Hepatocyte (in vitro differentiated cells): ENCODE measurements at regions not wholly inside any gene's neighbourhood (a gene's known extent, or its start where the extent isn't known, plus 50 kb on each side); places are given as distances from the start of the nearest gene placed in this dataset.

Experiments
- DNase-seq: peaks from one replicate; pipeline ENCODE4 v3.0.0-alpha.2; 2016; ENCODE audit warnings: low spot score
- H2AFZ ChIP-seq: fragments of 200-600 bp; sonication (generic); 2 replicates; pipeline ENCODE4 v1.6.0; 2016; ENCODE audit warnings: antibody characterized with exemption, mild to moderate bottlenecking
- H3K27ac ChIP-seq: fragments of 200-600 bp; sonication (generic); 2 replicates; pipeline ENCODE4 v1.5.1; 2016; ENCODE audit warnings: mild to moderate bottlenecking
- H3K27me3 ChIP-seq: fragments of 200-600 bp; sonication (generic); 2 replicates; pipeline ENCODE4 v1.6.1; 2016
- H3K36me3 ChIP-seq: fragments of 200-600 bp; sonication (generic); replicated peaks from 2 replicates; pipeline ENCODE4 v1.5.1; 2016; ENCODE audit warnings: low read depth; ENCODE audit not compliant: insufficient read depth
- H3K4me1 ChIP-seq: fragments of 200-600 bp; sonication (generic); 2 replicates; pipeline ENCODE4 v1.5.1; 2016; ENCODE audit warnings: mild to moderate bottlenecking, moderate library complexity; ENCODE audit not compliant: insufficient read depth
- H3K4me2 ChIP-seq: fragments of 200-600 bp; sonication (generic); 2 replicates; pipeline ENCODE4 v1.6.0; 2016
- H3K4me3 ChIP-seq: fragments of 200-600 bp; sonication (generic); 2 replicates; pipeline ENCODE4 v1.5.1; 2016; ENCODE audit warnings: mild to moderate bottlenecking
- H3K79me2 ChIP-seq: fragments of 200-600 bp; sonication (generic); 2 replicates; pipeline ENCODE4 v1.6.0; 2017; ENCODE audit warnings: mild to moderate bottlenecking
- H3K9me2 ChIP-seq: fragments of 200-600 bp; sonication (generic); replicated peaks from 2 replicates; pipeline ENCODE4 v1.6.0; 2017; ENCODE audit warnings: mild to moderate bottlenecking; ENCODE audit not compliant: insufficient read depth
- H3K9me3 ChIP-seq: fragments of 200-600 bp; sonication (generic); 2 replicates; pipeline ENCODE4 v1.5.1; 2016; ENCODE audit warnings: low read depth, mild to moderate bottlenecking
- H4K20me1 ChIP-seq: fragments of 200-600 bp; sonication (generic); 2 replicates; pipeline ENCODE4 v1.6.0; 2016; ENCODE audit warnings: mild to moderate bottlenecking; ENCODE audit not compliant: insufficient read depth, poor library complexity, severe bottlenecking
- EZH2 ChIP-seq: fragments of 200-600 bp; sonication (generic); IDR thresholded peaks from 2 replicates; pipeline ENCODE4 v1.6.1; 2016; ENCODE audit warnings: antibody characterized with exemption, mild to moderate bottlenecking, borderline replicate concordance
- EZH2phosphoT487 ChIP-seq: fragments of 200-600 bp; sonication (generic); IDR thresholded peaks from one replicate; pipeline ENCODE4 v1.6.1; 2018; ENCODE audit warnings: antibody characterized with exemption, mild to moderate bottlenecking, low read depth, moderate library complexity; ENCODE audit not compliant: unreplicated experiment, severe bottlenecking
- WGBS: methylation state at CpG from one replicate; pipeline ENCODE4 v1.1.6; 2016; ENCODE audit warnings: low lambda C conversion rate; ENCODE audit errors: missing lambda C conversion rate; 5-methylcytosine and 5-hydroxymethylcytosine counted together
- TF ChIP-seq, protein P1 (sequence below): fragments of 200-600 bp; sonication (generic); IDR thresholded peaks from 2 replicates; pipeline ENCODE4 v1.5.1; 2016; ENCODE audit warnings: antibody characterized with exemption, mild to moderate bottlenecking; ENCODE audit not compliant: poor library complexity

DNA sequence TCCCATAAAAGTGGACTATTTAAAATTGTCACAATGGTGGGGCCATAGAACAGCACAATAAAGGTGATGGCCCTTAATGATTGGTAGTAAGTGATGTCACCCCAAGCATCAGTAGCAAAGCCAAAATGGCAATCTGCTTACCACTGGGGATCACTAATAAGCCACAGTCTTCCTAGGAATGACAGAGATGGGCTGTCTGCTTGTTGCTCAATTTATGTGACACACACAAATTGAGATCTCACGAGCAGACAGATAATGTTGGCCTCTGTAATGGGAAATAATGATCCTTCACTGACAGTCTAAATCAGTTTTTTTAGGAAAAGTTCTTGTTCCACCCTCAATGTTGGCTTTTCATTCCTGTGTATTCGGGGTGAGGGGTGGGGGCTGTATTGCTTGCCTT, 515.1 kb downstream of the BRD1 start:
- no peak for DNase-seq
- TF ChIP-seq, protein P1, sequence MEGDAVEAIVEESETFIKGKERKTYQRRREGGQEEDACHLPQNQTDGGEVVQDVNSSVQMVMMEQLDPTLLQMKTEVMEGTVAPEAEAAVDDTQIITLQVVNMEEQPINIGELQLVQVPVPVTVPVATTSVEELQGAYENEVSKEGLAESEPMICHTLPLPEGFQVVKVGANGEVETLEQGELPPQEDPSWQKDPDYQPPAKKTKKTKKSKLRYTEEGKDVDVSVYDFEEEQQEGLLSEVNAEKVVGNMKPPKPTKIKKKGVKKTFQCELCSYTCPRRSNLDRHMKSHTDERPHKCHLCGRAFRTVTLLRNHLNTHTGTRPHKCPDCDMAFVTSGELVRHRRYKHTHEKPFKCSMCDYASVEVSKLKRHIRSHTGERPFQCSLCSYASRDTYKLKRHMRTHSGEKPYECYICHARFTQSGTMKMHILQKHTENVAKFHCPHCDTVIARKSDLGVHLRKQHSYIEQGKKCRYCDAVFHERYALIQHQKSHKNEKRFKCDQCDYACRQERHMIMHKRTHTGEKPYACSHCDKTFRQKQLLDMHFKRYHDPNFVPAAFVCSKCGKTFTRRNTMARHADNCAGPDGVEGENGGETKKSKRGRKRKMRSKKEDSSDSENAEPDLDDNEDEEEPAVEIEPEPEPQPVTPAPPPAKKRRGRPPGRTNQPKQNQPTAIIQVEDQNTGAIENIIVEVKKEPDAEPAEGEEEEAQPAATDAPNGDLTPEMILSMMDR, result no peak
- TF ChIP-seq EZH2 (no peak), EZH2phosphoT487 (no peak)
- Histone ChIP-seq H2AFZ (no peak overlapping the region), H4K20me1 (no peaks in the 10 kb centered on the region), H3K27ac (no peak overlapping the region), H3K36me3 (no peaks in the 10 kb centered on the region), H3K9me2 (no peaks in the 10 kb centered on the region), H3K79me2 (no peaks in the 10 kb centered on the region), H3K4me1 (no peaks in the 10 kb centered on the region), H3K27me3 (peaks cover 15% of the 10 kb centered on the region), H3K4me2 (no peak overlapping the region), H3K9me3 (no peaks in the 10 kb centered on the region), H3K4me3 (no peak overlapping the region)
- 75% methylated on average over 2 of the region's 2 CpGs for WGBS

DNA sequence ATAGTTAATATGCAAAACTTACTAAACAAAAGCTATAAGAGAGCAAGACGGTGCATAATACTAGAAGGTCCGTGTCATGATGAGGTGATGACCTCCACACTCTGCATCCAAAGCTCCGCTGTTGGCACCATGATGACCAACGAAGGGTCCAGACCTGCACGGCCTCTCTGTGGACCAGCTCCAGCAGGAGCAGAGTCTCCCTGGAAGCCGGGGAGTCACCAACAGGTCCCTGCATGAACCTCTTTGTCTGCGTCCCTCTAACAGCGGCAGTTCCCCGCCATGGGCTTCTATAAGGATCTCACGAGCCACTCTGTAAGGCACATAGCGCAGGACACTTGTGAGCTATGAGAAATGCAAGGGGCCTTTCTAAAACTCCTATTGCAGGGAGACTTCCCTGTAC, 517.3 kb downstream of the BRD1 start:
- H3K4me1 ChIP-seq, result no peaks in the 10 kb centered on the region
- DNase-seq, result no peak
- H3K79me2 ChIP-seq, result no peaks in the 10 kb centered on the region
- H2AFZ ChIP-seq, result no peak overlapping the region
- H3K27ac ChIP-seq, result no peak overlapping the region
- H3K36me3 ChIP-seq, result no peaks in the 10 kb centered on the region
- H3K4me3 ChIP-seq, result no peak overlapping the region
- no peaks in the 10 kb centered on the region for H4K20me1 ChIP-seq
- WGBS, result 89% methylated on average over 11 of the region's 11 CpGs
- no peaks in the 10 kb centered on the region for H3K9me2 ChIP-seq
- TF ChIP-seq, protein P1, result no peak
- TF ChIP-seq EZH2phosphoT487 (no peak), EZH2 (no peak)
- no peaks in the 10 kb centered on the region for H3K9me3 ChIP-seq
- H3K4me2 ChIP-seq, result no peak overlapping the region
- H3K27me3 ChIP-seq, result peaks cover 12% of the 10 kb centered on the region

DNA sequence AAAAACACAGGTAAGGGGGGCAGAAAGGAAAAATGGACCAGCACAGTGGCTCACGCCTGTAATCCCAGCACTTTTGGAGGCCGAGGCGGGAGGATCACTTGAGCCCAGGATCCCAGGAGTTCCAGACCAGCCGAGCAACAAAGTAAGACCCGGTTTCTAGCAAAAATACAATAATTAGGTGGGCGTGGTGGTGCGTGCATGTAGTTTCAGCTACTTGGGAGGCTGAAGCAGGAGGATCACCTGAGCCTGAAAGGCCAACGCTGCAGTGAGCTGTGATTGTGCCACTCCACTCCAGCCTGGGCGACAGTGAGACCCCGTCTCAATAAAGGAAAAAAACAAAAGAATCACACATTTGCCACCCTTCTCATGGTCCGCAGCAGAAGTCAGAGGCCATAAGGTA, 519.4 kb downstream of the BRD1 start:
- Histone ChIP-seq H3K27me3 (peaks cover 10% of the 10 kb centered on the region), H3K36me3 (no peaks in the 10 kb centered on the region), H3K4me3 (no peak overlapping the region), H4K20me1 (no peaks in the 10 kb centered on the region), H3K4me1 (no peaks in the 10 kb centered on the region), H3K27ac (no peak overlapping the region), H3K9me2 (no peaks in the 10 kb centered on the region), H3K4me2 (no peak overlapping the region), H2AFZ (no peak overlapping the region), H3K79me2 (no peaks in the 10 kb centered on the region), H3K9me3 (no peaks in the 10 kb centered on the region)
- TF ChIP-seq EZH2 (no peak), EZH2phosphoT487 (no peak)
- TF ChIP-seq, protein P1, result no peak
- no peak for DNase-seq
- WGBS, result 95% methylated on average over 11 of the region's 11 CpGs

DNA sequence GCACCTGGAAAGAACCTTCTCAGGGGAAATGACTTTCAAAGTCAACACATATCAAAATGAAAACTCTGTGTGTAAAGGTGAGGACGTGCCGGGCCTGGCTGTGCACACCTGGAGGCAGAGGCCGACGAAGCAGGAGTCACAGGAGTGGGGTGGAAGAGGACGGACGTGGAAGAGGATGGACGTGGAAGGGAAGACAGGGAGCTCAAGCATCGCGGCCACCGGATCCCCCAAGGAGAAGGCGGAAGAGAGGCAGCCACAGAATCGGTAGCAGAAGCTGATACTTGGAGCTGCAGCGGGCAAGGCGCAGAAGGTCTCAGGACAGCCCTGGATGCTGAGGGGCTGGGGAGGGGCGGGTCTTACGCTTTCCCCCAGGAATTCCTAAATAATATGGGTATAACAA, 519.8 kb downstream of the BRD1 start:
- TF ChIP-seq, protein P1, result no peak
- no peak for TF ChIP-seq EZH2
- TF ChIP-seq EZH2phosphoT487, result no peak
- Histone ChIP-seq H3K4me2 (no peak overlapping the region), H3K27ac (no peak overlapping the region), H3K27me3 (peaks cover 9% of the 10 kb centered on the region), H3K9me2 (no peaks in the 10 kb centered on the region), H3K4me1 (no peaks in the 10 kb centered on the region), H3K9me3 (no peaks in the 10 kb centered on the region), H3K4me3 (no peak overlapping the region), H3K79me2 (no peaks in the 10 kb centered on the region), H4K20me1 (no peaks in the 10 kb centered on the region), H3K36me3 (no peaks in the 10 kb centered on the region), H2AFZ (no peak overlapping the region)
- 94% methylated on average over 14 of the region's 16 CpGs for WGBS
- no peak for DNase-seq
